ENCODE measurements at regions not wholly inside any gene's neighbourhood (a gene's known extent, or its start where the extent isn't known, plus 50 kb on each side); places are given as distances from the start of the nearest gene placed in this dataset.
A peak's percentile ranks its signal among the peaks of the same experiment; 100 is the strongest.

DNA sequence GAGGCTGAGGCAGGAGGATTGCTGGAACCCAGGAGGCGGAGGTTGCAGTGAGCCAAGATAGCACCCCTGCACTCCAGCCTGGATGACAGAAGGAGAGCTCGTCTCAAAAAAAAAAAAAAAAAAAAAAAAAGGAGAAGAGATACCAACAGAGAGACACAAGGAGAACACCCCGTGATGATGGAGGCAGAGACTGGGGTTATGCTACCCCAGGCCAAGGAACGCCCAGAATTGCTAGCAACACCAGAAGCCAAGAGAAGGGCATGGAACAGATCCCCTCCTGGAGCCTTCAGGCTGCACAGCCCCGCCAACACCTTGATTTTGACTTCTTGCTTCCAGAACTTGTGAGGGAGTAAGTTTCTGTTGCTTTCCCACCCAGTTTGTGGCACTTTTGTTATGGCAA lies 148.0 kb upstream of the FOXN3 start:
- Histone ChIP-seq H3K79me2 (ENCODE audit: insufficient read depth, low read length) (peaks cover 13% of the 10 kb centered on the region), H3K4me3 (ENCODE audit: insufficient read depth, low read depth, low read length) (no peak overlapping the region), H2AFZ (ENCODE audit: low read depth, low read length) (no peak overlapping the region), H3K27ac (ENCODE audit: low read depth, low read length) (peak overlapping the region; percentile 54), H3K4me2 (ENCODE audit: low read length) (peak overlapping the region; percentile 73), H3K36me3 (ENCODE audit: insufficient read depth, low read length) (no peaks in the 10 kb centered on the region), H3K9ac (ENCODE audit: low read length) (peak overlapping the region; percentile 4), H3K4me1 (ENCODE audit: insufficient read depth, low read length) (peaks cover 7% of the 10 kb centered on the region), H3K9me3 (ENCODE audit: insufficient read depth, low read depth, low read length) (no peaks in the 10 kb centered on the region), H4K20me1 (ENCODE audit: insufficient read depth, low read length) (no peaks in the 10 kb centered on the region), H3K27me3 (ENCODE audit: insufficient read depth, low read length) (no peaks in the 10 kb centered on the region)
- Mint-ChIP-seq H3K4me3 (ENCODE audit: unreplicated experiment) (no peak overlapping the region), H3K4me1 (ENCODE audit: low read depth, unreplicated experiment) (peaks cover 5% of the 10 kb centered on the region), H3K9me3 (ENCODE audit: unreplicated experiment) (peaks cover 2% of the 10 kb centered on the region), H3K36me3 (ENCODE audit: low read depth, unreplicated experiment) (peaks cover 14% of the 10 kb centered on the region), H3K27ac (ENCODE audit: unreplicated experiment) (no peak overlapping the region), H3K27me3 (ENCODE audit: low read depth, unreplicated experiment) (no peaks in the 10 kb centered on the region)
- FAIRE-seq = no peak
- DNase-seq (ENCODE audit: low read depth) = no peak
- TF ChIP-seq, protein P1, sequence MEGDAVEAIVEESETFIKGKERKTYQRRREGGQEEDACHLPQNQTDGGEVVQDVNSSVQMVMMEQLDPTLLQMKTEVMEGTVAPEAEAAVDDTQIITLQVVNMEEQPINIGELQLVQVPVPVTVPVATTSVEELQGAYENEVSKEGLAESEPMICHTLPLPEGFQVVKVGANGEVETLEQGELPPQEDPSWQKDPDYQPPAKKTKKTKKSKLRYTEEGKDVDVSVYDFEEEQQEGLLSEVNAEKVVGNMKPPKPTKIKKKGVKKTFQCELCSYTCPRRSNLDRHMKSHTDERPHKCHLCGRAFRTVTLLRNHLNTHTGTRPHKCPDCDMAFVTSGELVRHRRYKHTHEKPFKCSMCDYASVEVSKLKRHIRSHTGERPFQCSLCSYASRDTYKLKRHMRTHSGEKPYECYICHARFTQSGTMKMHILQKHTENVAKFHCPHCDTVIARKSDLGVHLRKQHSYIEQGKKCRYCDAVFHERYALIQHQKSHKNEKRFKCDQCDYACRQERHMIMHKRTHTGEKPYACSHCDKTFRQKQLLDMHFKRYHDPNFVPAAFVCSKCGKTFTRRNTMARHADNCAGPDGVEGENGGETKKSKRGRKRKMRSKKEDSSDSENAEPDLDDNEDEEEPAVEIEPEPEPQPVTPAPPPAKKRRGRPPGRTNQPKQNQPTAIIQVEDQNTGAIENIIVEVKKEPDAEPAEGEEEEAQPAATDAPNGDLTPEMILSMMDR (IDR thresholded peaks at IDR 0.05; ENCODE audit: insufficient read depth, low read depth, low read length) = no peak
- TF ChIP-seq EZH2 (IDR thresholded peaks at IDR 0.05; ENCODE audit: insufficient read depth, low read length) = no peak

DNA sequence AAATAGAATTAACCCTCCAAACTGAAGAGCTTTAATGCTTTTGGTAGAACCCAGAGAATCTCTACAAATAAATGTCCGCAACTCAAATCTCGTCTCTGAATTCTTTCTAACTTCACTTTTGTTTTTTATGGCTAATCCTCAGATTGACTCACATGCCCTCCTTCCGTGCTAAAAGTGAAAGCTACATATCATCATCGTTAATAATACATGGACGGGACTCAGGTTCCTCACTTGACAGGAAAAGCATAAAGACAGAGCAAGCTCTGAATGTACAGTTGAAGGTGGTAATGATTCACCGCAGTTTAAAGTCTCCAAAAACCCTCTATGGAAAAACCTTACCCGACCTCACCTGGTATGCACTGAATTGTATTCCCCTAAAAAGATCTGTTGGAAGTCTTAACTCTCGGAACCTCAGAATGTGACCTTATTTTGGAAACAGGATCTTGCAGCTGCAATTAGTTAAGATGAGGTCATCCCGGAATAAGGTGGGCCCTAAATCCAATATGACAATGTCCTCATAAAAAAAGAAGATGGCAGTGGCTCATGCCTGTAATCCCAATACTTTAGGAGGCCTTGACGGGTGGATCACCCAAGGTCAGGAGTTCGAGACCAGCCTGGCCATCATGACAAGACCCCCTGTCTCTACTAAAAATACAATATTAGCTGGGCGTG lies 147.4 kb upstream of the FOXN3 start:
- H3K36me3 Mint-ChIP-seq (ENCODE audit: low read depth, unreplicated experiment) = peaks cover 11% of the 10 kb centered on the region
- H3K27ac Mint-ChIP-seq (ENCODE audit: unreplicated experiment) = no peak overlapping the region
- Histone ChIP-seq H3K4me2 (ENCODE audit: low read length) (peak overlapping the region; percentile 73), H3K27me3 (ENCODE audit: insufficient read depth, low read length) (no peaks in the 10 kb centered on the region), H3K79me2 (ENCODE audit: insufficient read depth, low read length) (peaks cover 13% of the 10 kb centered on the region), H3K36me3 (ENCODE audit: insufficient read depth, low read length) (no peaks in the 10 kb centered on the region), H3K27ac (ENCODE audit: low read depth, low read length) (peak overlapping the region; percentile 54), H2AFZ (ENCODE audit: low read depth, low read length) (no peak overlapping the region), H3K4me3 (ENCODE audit: insufficient read depth, low read depth, low read length) (peak overlapping the region; percentile 43), H3K4me1 (ENCODE audit: insufficient read depth, low read length) (peaks cover 7% of the 10 kb centered on the region), H3K9me3 (ENCODE audit: insufficient read depth, low read depth, low read length) (no peaks in the 10 kb centered on the region), H4K20me1 (ENCODE audit: insufficient read depth, low read length) (no peaks in the 10 kb centered on the region), H3K9ac (ENCODE audit: low read length) (peak overlapping the region; percentile 4)
- no peak for FAIRE-seq
- H3K27me3 Mint-ChIP-seq (ENCODE audit: low read depth, unreplicated experiment) = no peaks in the 10 kb centered on the region
- peaks cover 2% of the 10 kb centered on the region for H3K9me3 Mint-ChIP-seq (ENCODE audit: unreplicated experiment)
- H3K4me1 Mint-ChIP-seq (ENCODE audit: low read depth, unreplicated experiment) = peaks cover 5% of the 10 kb centered on the region
- TF ChIP-seq EZH2 (IDR thresholded peaks at IDR 0.05; ENCODE audit: insufficient read depth, low read length) = no peak
- TF ChIP-seq, protein P1 (IDR thresholded peaks at IDR 0.05; ENCODE audit: insufficient read depth, low read depth, low read length) = no peak
- DNase-seq (ENCODE audit: low read depth) = peak; percentile 52
- H3K4me3 Mint-ChIP-seq (ENCODE audit: unreplicated experiment) = no peak overlapping the region

DNA sequence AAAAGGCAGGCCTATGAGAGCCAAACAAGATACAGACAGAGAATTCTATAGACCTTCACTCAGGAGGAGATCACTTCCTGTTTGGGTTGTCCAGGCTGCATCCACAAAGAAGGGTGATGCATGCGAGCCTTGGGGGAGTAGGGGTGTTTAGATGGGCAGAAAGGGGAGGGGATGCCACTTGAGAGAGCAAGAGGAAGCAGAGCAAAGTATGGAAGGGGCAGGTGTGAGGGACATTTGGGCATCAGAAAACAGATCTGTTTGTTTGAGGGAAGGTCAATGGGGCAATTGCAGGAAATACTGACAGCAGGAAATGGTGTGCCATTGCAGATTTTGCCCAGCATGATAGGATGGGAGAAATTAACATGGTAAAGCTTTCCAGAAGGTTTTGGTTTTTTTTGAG lies 146.4 kb upstream of the FOXN3 start:
- Mint-ChIP-seq H3K4me3 (ENCODE audit: unreplicated experiment) (no peak overlapping the region), H3K9me3 (ENCODE audit: unreplicated experiment) (peaks cover 2% of the 10 kb centered on the region), H3K4me1 (ENCODE audit: low read depth, unreplicated experiment) (peaks cover 5% of the 10 kb centered on the region), H3K36me3 (ENCODE audit: low read depth, unreplicated experiment) (peaks cover 12% of the 10 kb centered on the region), H3K27me3 (ENCODE audit: low read depth, unreplicated experiment) (no peaks in the 10 kb centered on the region), H3K27ac (ENCODE audit: unreplicated experiment) (no peak overlapping the region)
- Histone ChIP-seq H3K27me3 (ENCODE audit: insufficient read depth, low read length) (no peaks in the 10 kb centered on the region), H3K27ac (ENCODE audit: low read depth, low read length) (no peak overlapping the region), H3K4me2 (ENCODE audit: low read length) (peak overlapping the region; percentile 24), H2AFZ (ENCODE audit: low read depth, low read length) (no peak overlapping the region), H3K36me3 (ENCODE audit: insufficient read depth, low read length) (no peaks in the 10 kb centered on the region), H3K9me3 (ENCODE audit: insufficient read depth, low read depth, low read length) (no peaks in the 10 kb centered on the region), H3K9ac (ENCODE audit: low read length) (no peak overlapping the region), H3K4me3 (ENCODE audit: insufficient read depth, low read depth, low read length) (no peak overlapping the region), H3K4me1 (ENCODE audit: insufficient read depth, low read length) (peaks cover 7% of the 10 kb centered on the region), H3K79me2 (ENCODE audit: insufficient read depth, low read length) (peaks cover 13% of the 10 kb centered on the region), H4K20me1 (ENCODE audit: insufficient read depth, low read length) (no peaks in the 10 kb centered on the region)
- no peak for FAIRE-seq
- no peak for DNase-seq (ENCODE audit: low read depth)
- TF ChIP-seq, protein P1 (IDR thresholded peaks at IDR 0.05; ENCODE audit: insufficient read depth, low read depth, low read length) = no peak
- no peak for TF ChIP-seq EZH2 (IDR thresholded peaks at IDR 0.05; ENCODE audit: insufficient read depth, low read length)
